Tibial nerve (tissue), 3 donors: ENCODE measurements at regions not wholly inside any gene's neighbourhood (a gene's known extent, or its start where the extent isn't known, plus 50 kb on each side); places are given as distances from the start of the nearest gene placed in this dataset.

ENCODE experiments used
- CTCF ChIP-seq, 5 experiments: fragments of 200-600 bp in 3 of 5; fragments of 450-650 bp in 2 of 5; sonication (generic) in 3 of 5; IDR thresholded peaks; one replicate each; pipeline ENCODE4 v1.5.1; 2016 to 2019; ENCODE audit warnings: antibody characterized with exemption in 5 of 5, mild to moderate bottlenecking in 3 of 5, moderate library complexity in 2 of 5
- POLR2A ChIP-seq, 2 donors: fragments of 450-650 bp; IDR thresholded peaks; one replicate each; pipeline ENCODE4 v1.6.1; 2017; ENCODE audit warnings: antibody characterized with exemption in 2 of 2, mild to moderate bottlenecking in 2 of 2, moderate library complexity in 2 of 2

GRCh38 chr6:106724848-106725247 lies 95.5 kb downstream of the QRSL1 start:
- TF ChIP-seq CTCF (IDR thresholded peaks at IDR 0.05): no peak
- no peak for TF ChIP-seq POLR2A (IDR thresholded peaks at IDR 0.05)
